ENCODE measurements at regions not wholly inside any gene's neighbourhood (a gene's known extent, or its start where the extent isn't known, plus 50 kb on each side); places are given as distances from the start of the nearest gene placed in this dataset.

- DNase-seq: no peak
These were observed 277.1 kb downstream of the FOXG1 start for GRCh38 chr14:29043737-29044136.

GRCh38 chr14:29045237-29045636, 278.6 kb downstream of the FOXG1 start:
- DNase-seq: no peak

DNA sequence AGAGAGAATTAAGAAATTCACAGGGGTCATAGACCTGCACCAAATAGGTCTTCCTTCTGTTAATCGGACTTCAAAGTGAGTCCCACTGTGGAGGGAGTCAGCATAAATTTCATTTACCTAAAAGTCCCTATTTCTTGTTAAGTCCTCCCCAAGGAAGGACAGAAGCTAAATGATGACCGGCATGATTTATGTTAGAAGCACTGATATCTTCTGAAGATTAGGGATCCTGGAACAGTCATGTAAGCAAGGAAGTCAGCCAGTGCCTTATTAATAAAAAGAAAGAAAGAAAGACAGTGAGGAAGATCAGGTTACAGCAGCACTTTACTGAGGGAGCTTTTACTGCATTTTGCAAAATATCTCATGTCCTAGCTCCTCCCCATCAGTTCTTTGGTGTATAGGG, 287.5 kb downstream of the FOXG1 start:
- DNase-seq: no peak

GRCh38 chr14:29056041-29056566, 289.5 kb downstream of the FOXG1 start:
- DNase-seq: no peak

- DNase-seq: no peak
These were observed 295.1 kb downstream of the FOXG1 start for GRCh38 chr14:29061702-29062101.

DNA sequence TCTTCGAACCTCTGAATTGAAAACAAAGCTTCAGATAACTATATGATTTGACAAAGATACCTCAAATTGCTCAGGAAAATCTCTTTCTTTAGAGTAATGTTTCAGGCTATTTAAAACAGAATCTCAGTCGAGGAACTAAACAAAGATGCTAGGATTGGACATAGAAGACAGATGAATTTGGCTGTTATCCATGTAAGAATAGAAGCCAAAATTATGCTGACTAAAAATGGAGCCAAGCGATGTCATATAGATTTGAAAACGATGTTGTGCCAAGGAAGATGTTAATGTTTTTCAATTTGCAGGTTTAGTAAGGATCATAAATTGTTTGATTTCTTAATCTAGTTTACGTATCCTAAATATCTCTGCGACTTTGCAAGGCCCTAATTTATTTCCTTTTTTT, 295.9 kb downstream of the FOXG1 start:
- no peak for DNase-seq

GRCh38 chr14:29062976-29063375, 296.4 kb downstream of the FOXG1 start:
- no peak for DNase-seq

DNA sequence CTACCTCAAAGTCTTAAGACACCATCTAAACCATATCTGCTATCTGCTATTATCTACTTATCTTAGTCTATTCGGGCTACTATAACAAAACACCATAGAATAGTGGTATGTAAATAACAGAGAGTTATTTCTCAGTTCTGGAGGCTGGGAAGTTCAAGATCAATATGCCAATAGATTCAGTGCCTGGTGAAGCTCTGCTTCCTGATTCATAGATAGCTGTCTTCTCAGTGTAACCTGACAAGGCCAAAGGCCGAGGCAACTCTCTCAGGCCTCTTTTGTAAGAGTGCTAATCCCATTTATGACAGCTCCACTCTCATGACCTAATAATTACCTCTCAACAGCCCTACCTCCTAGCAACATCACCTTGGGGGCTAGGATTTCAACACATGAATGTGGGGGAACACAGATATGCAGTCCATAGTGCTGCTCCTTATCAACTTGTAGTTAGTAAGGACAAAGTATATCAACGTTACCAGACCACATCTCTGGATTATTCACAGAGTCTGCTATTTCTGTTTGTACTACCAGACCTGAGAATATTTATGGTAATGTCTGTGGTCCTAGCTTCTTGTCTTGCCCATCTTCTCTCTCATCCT, 297.8 kb downstream of the FOXG1 start:
- DNase-seq: no peak

GRCh38 chr14:29069228-29069627, 302.6 kb downstream of the FOXG1 start:
- no peak for DNase-seq

DNA sequence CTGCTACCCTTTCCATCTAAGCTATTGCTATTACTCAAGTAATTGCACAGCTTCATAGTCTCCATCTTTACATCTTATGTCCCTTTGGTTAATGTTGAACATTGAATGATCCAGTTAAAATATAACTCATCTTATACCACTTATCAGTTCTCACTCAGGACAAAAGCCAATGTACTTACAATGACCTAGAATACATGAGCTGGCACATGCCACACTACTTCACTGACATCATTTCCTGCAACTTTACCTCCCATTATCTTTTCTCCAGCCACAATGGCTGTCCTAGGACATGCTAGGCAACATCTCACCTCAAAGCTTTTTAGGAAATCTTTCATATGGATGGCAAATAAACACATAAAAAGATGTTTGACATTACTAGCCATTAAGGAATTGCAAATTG, 309.2 kb downstream of the FOXG1 start:
- no peak for DNase-seq

- no peak for DNase-seq
These were observed 311.3 kb downstream of the FOXG1 start for GRCh38 chr14:29077916-29078315.

- no peak for DNase-seq
These were observed 312.4 kb downstream of the FOXG1 start for GRCh38 chr14:29078810-29079522.

DNA sequence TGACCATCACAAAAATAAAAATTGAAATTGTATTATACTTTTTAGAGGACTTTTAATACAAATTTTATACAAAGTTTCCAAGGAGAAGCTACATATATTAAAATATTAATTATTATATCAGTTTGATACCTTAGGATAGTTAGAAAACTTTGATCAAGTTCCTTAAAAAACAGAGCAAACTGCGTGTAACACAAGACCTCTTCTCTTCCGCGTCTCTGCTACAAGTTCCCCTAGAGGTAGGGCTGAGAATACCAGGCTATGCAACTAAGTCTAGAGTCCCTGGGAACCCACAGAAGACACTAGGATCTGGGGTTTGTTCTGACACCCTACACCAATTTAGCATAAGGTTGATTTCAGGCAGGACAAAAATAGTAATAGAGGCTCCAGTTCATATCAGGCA, 319.0 kb downstream of the FOXG1 start:
- DNase-seq: no peak

DNA sequence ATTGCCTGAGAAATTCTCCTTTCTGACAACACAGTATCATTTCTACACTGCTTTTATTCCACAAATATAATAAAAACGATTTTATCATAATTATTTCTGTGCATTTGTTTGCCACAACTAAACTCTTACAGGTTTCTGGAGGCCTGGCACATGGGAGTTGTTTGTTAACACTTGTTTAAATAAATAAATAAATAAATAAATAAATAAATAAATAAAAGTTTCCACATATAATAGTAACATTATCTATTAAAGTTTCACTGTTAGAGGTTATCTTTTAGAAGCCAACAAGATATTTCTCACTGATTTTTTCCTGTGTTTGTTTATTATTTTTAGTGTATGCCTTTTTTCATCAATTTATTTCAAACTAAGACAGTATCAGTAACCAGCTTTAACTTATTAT, 323.3 kb downstream of the FOXG1 start:
- DNase-seq: no peak

- DNase-seq: no peak
These were observed 325.5 kb downstream of the FOXG1 start for GRCh38 chr14:29092121-29092520.

GRCh38 chr14:29097476-29097875, 330.9 kb downstream of the FOXG1 start:
- DNase-seq: no peak

DNA sequence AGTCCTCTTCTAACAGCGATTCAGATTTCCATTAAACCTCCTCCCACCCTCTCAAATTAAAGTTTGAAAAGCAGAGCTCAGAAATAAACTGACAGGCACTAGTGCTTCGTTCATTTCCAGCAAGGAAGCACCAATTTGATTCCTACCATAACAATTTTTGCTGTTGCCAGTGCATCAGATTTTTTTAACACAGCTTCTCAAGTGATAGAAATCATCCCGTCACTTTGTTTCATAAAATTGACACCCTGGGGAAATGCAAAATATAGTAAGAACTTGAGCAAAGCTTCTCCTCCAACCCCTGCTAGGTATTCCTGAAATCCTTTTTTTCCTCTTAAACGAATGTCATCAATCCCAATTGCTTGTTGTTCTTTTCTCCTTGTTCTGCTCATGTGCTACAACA, 332.1 kb downstream of the FOXG1 start:
- DNase-seq: no peak

DNA sequence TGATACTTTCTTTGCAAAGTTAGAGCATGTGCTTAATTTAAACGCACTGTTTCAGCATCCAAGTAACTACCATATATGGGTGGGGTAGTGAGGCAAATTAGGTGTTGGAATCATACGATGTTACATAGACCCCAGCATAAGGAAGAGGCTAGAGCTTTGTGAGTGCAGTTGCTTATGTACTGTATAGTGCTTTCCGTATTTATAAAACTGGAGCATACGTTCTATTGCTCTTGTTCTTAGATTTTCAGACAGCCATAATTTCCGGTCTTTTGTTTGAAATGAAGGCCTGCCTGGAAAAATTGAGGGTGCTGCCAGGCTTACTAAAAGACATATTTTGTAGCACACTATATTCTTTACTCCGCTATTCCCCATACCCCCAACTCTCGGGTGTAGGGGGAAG, 335.7 kb downstream of the FOXG1 start:
- DNase-seq: no peak

- no peak for DNase-seq
These were observed 336.4 kb downstream of the FOXG1 start for GRCh38 chr14:29102996-29103395.

DNA sequence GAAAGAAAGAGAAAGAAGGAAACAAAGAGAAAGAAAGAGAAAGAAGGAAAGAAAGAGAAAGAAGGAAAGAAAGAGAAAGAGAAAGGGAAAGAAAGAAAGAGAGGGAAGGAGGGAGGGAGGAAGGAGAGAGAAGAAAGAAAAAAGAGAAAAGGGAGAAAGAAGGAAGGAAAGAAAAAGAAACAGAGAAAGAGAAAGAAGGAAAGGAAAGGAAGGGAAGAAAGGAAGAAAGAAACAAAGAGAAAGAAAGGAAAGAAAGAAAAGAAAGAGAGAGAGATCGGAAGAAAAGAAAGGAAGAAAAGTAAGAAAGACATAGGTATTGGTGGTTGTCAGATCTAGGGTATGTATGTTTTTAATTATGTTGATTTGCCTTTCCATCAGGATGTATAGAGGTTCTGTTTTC, 342.3 kb downstream of the FOXG1 start:
- DNase-seq: no peak

DNA sequence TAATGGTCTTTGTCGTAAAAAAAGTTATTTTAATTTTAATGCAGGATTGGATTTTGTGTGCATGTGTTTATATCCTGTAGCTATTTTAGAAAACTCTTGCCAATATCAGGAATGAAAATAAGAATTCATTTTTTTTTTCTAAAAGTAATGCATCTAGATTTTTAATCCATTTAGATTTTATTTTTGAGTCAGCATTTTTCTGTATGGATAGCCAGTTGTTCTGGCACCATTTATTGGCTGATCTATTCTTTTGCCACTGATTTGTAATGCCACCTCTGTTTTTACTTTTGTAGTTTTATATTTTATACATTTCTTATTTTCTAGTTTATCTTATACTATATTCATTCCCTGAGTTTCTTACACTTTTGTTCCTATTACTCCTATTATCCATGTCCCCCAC, 343.0 kb downstream of the FOXG1 start:
- DNase-seq: no peak

- DNase-seq: no peak
These were observed 345.0 kb downstream of the FOXG1 start for GRCh38 chr14:29111554-29111953.

GRCh38 chr14:29123017-29123416, 356.4 kb downstream of the FOXG1 start:
- no peak for DNase-seq

DNA sequence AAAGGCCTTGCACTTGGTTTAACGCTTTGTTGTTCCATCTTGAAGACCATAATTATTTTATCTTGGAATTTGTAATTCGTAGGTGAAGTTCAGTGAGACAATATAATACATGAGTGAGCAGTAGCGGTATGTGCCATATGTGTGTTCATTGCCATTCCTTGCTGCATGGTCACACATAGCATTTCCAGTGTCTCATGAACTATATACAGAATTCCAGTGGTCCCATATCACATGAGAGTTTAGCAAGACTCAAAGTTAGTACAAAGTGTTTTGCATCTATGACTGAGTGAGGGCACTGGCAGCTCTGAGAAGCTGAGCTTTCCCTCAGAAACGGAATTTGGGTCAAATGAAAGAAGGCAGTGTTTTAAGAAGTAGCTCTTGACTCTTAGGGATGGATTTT, 359.8 kb downstream of the FOXG1 start:
- DNase-seq: no peak

DNA sequence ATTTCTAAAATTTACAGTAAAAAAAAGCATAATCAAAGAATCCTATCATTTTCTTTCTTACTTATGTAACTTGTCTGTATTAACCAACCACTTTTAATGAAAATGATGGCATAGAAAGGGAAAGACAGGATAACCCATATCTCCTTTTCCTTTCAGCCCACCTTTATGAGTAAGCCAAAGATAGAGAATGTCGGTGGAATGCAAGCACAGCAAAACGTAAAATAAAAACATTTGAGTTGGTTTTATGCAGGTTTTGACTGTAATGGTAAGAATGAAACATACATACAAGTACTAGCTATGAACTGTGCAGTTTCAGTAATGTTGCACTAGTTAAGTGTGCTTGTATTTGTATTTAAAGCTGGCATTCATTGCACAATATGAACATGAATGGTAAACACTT, 360.3 kb downstream of the FOXG1 start:
- no peak for DNase-seq
